ENCODE measurements at regions not wholly inside any gene's neighbourhood (a gene's known extent, or its start where the extent isn't known, plus 50 kb on each side); places are given as distances from the start of the nearest gene placed in this dataset.

DNA sequence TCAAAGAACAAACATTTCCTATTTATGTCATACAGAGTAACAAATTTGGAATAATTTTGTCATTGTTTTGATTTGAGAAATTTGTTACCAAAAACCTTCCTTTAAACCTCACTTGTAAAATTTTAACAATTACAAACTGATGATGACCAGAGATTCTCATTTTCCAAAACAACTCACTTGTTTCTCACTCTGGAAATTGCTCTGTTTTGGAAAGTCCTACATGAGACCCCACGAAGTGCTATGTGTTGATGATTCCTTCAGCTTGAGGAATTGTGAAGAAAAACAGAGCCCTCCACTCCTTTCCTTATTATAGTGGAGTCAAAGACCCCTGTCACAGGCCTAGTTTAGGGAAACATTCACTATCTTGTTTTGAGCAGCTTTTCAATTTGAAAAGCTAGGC lies 157.6 kb upstream of the RASGRP1 start:
- WGBS, 5 donors: 64 to 81% (median 74%) methylated on average over 1 of the region's 1 CpG
- Histone ChIP-seq H3K4me1 (no peaks in the 10 kb centered on the region), H3K27me3 (replicated peaks in 1 of 7) (no peaks in the 10 kb centered on the region), H3K36me3 (no peaks in the 10 kb centered on the region), H3K4me3 (no peak overlapping the region), H3K9me3 (no peaks in the 10 kb centered on the region), H3K27ac (no peak overlapping the region)
- intact Hi-C loops (cut with DNase I; ENCODE audit: low total_unique reads): no loop called here
- DNase-seq: no peak
- TF ChIP-seq POLR2A (IDR thresholded peaks at IDR 0.05) (no peak), POLR2AphosphoS5 (IDR thresholded peaks at IDR 0.05) (no peak)
- TF ChIP-seq, protein P1, sequence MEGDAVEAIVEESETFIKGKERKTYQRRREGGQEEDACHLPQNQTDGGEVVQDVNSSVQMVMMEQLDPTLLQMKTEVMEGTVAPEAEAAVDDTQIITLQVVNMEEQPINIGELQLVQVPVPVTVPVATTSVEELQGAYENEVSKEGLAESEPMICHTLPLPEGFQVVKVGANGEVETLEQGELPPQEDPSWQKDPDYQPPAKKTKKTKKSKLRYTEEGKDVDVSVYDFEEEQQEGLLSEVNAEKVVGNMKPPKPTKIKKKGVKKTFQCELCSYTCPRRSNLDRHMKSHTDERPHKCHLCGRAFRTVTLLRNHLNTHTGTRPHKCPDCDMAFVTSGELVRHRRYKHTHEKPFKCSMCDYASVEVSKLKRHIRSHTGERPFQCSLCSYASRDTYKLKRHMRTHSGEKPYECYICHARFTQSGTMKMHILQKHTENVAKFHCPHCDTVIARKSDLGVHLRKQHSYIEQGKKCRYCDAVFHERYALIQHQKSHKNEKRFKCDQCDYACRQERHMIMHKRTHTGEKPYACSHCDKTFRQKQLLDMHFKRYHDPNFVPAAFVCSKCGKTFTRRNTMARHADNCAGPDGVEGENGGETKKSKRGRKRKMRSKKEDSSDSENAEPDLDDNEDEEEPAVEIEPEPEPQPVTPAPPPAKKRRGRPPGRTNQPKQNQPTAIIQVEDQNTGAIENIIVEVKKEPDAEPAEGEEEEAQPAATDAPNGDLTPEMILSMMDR (IDR thresholded peaks at IDR 0.05 in 8 of 11, conservative IDR thresholded peaks at IDR 0.05 in 3 of 11): no peak

DNA sequence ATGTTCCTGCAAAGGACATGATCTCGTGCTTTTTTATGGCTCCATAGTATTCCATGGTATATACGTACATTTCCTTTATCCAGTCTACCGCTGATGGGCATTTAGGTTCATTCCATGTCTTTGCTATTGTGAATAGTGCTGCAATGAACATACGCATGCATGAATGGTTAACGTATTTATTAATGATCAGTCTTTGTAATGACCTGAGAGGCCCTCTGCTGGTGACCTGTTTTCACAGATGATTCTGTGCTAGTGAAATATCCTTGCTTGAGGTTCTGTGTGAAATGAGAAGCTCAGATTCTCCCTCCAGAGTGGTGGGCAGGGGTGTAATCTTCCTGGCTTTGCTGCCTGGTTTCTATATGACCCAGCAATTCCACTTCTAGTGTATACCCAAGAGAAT lies 160.2 kb upstream of the RASGRP1 start:
- H3K27ac ChIP-seq: no peak overlapping the region
- no peaks in the 10 kb centered on the region for H3K4me1 ChIP-seq
- 90 to 96% (median 94%) methylated on average over 5 of the region's 5 CpGs for WGBS, 5 donors
- TF ChIP-seq, protein P1 (IDR thresholded peaks at IDR 0.05 in 8 of 11, conservative IDR thresholded peaks at IDR 0.05 in 3 of 11): no peak
- TF ChIP-seq POLR2AphosphoS5 (IDR thresholded peaks at IDR 0.05) (no peak), POLR2A (IDR thresholded peaks at IDR 0.05) (no peak)
- H3K4me3 ChIP-seq: no peak overlapping the region
- H3K9me3 ChIP-seq: no peaks in the 10 kb centered on the region
- no peaks in the 10 kb centered on the region for H3K36me3 ChIP-seq
- intact Hi-C loops (cut with DNase I; ENCODE audit: low total_unique reads): no loop called here
- H3K27me3 ChIP-seq (replicated peaks in 1 of 7): no peaks in the 10 kb centered on the region
- no peak for DNase-seq

DNA sequence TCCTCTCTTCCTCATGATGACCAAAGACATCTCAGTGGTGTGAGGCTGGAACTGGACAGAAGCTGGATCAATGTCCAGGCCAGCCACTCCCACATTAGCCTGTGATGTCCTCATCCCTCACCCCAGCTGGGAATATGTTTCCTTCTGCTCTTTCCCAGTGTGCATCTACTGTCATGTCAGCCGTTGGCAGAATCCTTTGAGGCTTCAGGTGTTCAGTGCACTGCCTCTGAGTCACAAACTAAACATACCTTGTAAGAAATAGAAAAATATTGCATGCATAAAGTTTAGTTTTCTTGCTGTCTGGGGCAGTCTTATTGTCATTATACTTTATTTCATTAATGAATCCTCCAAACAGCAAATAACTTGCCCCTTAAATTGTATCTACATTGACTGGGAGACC lies 161.6 kb upstream of the RASGRP1 start:
- H3K36me3 ChIP-seq: no peaks in the 10 kb centered on the region
- H3K4me1 ChIP-seq: no peaks in the 10 kb centered on the region
- no peak overlapping the region for H3K27ac ChIP-seq
- H3K9me3 ChIP-seq: no peaks in the 10 kb centered on the region
- intact Hi-C loops (cut with DNase I; ENCODE audit: low total_unique reads): no loop called here
- no peak for DNase-seq
- WGBS, 5 donors: 73 to 96% (median 82%) methylated on average over 1 of the region's 1 CpG
- H3K27me3 ChIP-seq (replicated peaks in 1 of 7): no peaks in the 10 kb centered on the region
- no peak overlapping the region for H3K4me3 ChIP-seq
- TF ChIP-seq POLR2A (IDR thresholded peaks at IDR 0.05) (no peak), POLR2AphosphoS5 (IDR thresholded peaks at IDR 0.05) (no peak)
- TF ChIP-seq, protein P1 (IDR thresholded peaks at IDR 0.05 in 8 of 11, conservative IDR thresholded peaks at IDR 0.05 in 3 of 11): no peak

DNA sequence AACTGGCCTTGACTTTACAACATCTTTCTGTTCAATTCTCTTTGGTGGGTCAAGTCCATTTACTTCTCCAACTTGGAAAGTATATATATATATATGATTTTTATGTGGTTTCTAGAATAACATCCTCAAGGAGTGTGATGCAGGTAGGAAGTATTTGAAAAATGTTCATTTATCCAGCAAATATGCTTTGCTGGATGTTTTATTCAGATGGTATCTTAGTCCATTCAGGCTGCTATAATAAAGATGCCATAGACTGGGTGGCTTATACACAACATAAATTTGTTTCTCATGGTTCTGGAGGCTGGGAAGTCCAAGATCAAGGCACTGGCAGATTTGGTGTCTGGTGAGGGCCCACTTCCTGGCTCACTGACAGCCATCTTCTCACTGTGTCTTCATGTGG lies 168.7 kb upstream of the RASGRP1 start:
- no peak overlapping the region for H3K4me3 ChIP-seq
- no peaks in the 10 kb centered on the region for H3K27me3 ChIP-seq (replicated peaks in 1 of 7)
- H3K36me3 ChIP-seq: no peaks in the 10 kb centered on the region
- TF ChIP-seq POLR2A (IDR thresholded peaks at IDR 0.05) (no peak), POLR2AphosphoS5 (IDR thresholded peaks at IDR 0.05) (no peak)
- TF ChIP-seq, protein P1 (IDR thresholded peaks at IDR 0.05 in 8 of 11, conservative IDR thresholded peaks at IDR 0.05 in 3 of 11): no peak
- no peak overlapping the region for H3K27ac ChIP-seq
- H3K9me3 ChIP-seq: peaks cover 0 to 7% (median 0%) of the 10 kb centered on the region in 8 donors
- H3K4me1 ChIP-seq: no peaks in the 10 kb centered on the region
- intact Hi-C loops (cut with DNase I; ENCODE audit: low total_unique reads): no loop called here
- DNase-seq: no peak

Measured in spleen (tissue), 11 donors.